ENCODE measurements at regions not wholly inside any gene's neighbourhood (a gene's known extent, or its start where the extent isn't known, plus 50 kb on each side); places are given as distances from the start of the nearest gene placed in this dataset.

GRCh38 chrX:36916941-36917340 is 91.2 kb upstream of the FAM47C start:
- DNase-seq, result no peak
- Histone ChIP-seq H3K4me1 (no peaks in the 10 kb centered on the region), H3K36me3 (no peaks in the 10 kb centered on the region), H3K27ac (replicated peaks) (no peak overlapping the region), H3K27me3 (ENCODE audit: low read depth) (no peaks in the 10 kb centered on the region), H3K9me3 (replicated peaks) (no peaks in the 10 kb centered on the region), H3K4me3 (no peak overlapping the region)
- no peak for TF ChIP-seq CTCF (IDR thresholded peaks at IDR 0.05; ENCODE audit: borderline replicate concordance)
- intact Hi-C loops (cut with micrococcal nuclease), result no loop called here

DNA sequence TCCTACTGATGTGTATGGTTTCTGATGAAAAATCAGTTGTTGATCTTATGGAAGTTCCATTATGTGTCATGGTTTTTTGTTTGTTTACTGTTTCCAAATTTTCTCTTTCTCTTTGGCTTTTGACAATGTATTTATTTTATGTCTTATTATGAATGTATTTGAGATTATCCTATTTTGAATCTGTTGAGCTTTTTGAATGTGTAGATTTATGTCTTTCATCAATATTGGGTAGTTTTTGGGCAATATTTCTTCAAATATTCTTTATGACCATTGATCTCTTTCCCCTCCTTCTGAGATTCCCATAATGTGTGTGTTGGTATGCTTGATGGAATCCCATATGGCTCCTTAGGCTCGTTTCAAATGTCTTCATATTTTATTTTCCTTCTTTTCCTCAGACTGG is 80.5 kb upstream of the FAM47C start:
- Histone ChIP-seq H3K9me3 (replicated peaks) (peaks cover 14% of the 10 kb centered on the region), H3K36me3 (no peaks in the 10 kb centered on the region), H3K4me3 (no peak overlapping the region), H3K4me1 (no peaks in the 10 kb centered on the region), H3K27ac (replicated peaks) (no peak overlapping the region), H3K27me3 (ENCODE audit: low read depth) (no peaks in the 10 kb centered on the region)
- intact Hi-C loops (cut with micrococcal nuclease), result no loop called here
- no peak for DNase-seq
- TF ChIP-seq CTCF (IDR thresholded peaks at IDR 0.05; ENCODE audit: borderline replicate concordance), result no peak

- H3K9me3 ChIP-seq (replicated peaks), result peaks cover 14% of the 10 kb centered on the region
- no peak overlapping the region for H3K27ac ChIP-seq (replicated peaks)
- H3K36me3 ChIP-seq, result no peaks in the 10 kb centered on the region
- DNase-seq, result no peak
- no peak for TF ChIP-seq CTCF (IDR thresholded peaks at IDR 0.05; ENCODE audit: borderline replicate concordance)
- H3K4me1 ChIP-seq, result no peaks in the 10 kb centered on the region
- H3K4me3 ChIP-seq, result no peak overlapping the region
- intact Hi-C loops (cut with micrococcal nuclease), result no loop called here
- no peaks in the 10 kb centered on the region for H3K27me3 ChIP-seq (ENCODE audit: low read depth)
Observed at GRCh38 chrX:36930491-36930890, 77.7 kb upstream of the FAM47C start.

- intact Hi-C loops (cut with micrococcal nuclease), result no loop called here
- no peak for TF ChIP-seq CTCF (IDR thresholded peaks at IDR 0.05; ENCODE audit: borderline replicate concordance)
- no peaks in the 10 kb centered on the region for H3K9me3 ChIP-seq (replicated peaks)
- H3K36me3 ChIP-seq, result no peaks in the 10 kb centered on the region
- H3K4me1 ChIP-seq, result no peaks in the 10 kb centered on the region
- no peak for DNase-seq
- H3K4me3 ChIP-seq, result no peak overlapping the region
- no peak overlapping the region for H3K27ac ChIP-seq (replicated peaks)
- H3K27me3 ChIP-seq (ENCODE audit: low read depth), result no peaks in the 10 kb centered on the region
Observed at GRCh38 chrX:36947214-36947613, 61.0 kb upstream of the FAM47C start.

DNA sequence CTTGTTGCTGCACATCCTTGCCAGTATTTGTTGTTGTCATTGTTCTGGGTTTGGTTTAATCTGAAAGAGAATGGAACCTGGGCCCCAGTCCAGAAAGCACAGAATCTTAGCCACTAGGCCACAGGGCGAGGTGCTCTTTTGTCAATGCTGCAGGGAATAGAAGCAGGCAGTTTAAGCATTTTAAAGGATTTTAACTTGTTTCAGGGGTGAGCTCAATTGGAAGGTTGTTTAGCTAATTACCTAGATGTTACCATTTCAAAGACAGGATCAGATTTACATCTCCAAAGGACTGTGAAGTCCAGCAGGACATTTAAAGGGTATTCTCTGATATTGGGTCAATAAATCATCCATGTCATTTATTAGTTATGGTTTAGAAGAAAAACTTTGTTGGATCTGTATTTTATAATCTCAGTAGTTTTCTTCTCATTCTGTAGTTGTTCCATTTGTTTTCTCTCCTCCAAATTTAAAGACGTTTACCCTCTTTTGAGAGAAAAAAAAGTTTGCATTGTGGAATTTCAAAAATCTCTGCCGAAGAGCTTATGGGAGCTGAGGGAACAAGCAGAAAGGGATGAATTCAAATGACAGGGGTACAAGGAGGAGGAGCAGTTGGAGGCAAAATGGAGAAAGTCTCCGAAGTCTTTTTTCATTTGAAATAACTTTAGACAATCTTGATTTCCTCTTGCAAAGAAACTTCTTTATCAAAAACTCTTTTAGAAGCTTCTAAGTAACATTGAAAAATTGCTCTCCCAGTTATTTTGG is 57.5 kb upstream of the FAM47C start:
- Histone ChIP-seq H3K9me3 (replicated peaks) (no peaks in the 10 kb centered on the region), H3K27me3 (ENCODE audit: low read depth) (peaks cover 14% of the 10 kb centered on the region), H3K36me3 (no peaks in the 10 kb centered on the region), H3K4me3 (no peak overlapping the region), H3K4me1 (no peaks in the 10 kb centered on the region), H3K27ac (replicated peaks) (no peak overlapping the region)
- DNase-seq, result no peak
- no peak for TF ChIP-seq CTCF (IDR thresholded peaks at IDR 0.05; ENCODE audit: borderline replicate concordance)
- intact Hi-C loops (cut with micrococcal nuclease), result no loop called here
